EH (cell line): ENCODE measurements at regions not wholly inside any gene's neighbourhood (a gene's known extent, or its start where the extent isn't known, plus 50 kb on each side); places are given as distances from the start of the nearest gene placed in this dataset.

Source experiments
- DNase-seq: peaks from one replicate; pipeline ENCODE4 v3.0.0-alpha.2; 2015; ENCODE audit warnings: low read depth

- peak; percentile 77 for DNase-seq
Measured at GRCh38 chr2:150211164-150211631, 276.3 kb downstream of the RND3 start.

GRCh38 chr2:150209746-150210145 lies 277.7 kb downstream of the RND3 start:
- DNase-seq = no peak

GRCh38 chr2:150208689-150209088 lies 278.8 kb downstream of the RND3 start:
- DNase-seq = peak; percentile 7

- DNase-seq = no peak
Measured at GRCh38 chr2:150207979-150208378, 279.5 kb downstream of the RND3 start.

- peak; percentile 67 for DNase-seq
Measured at GRCh38 chr2:150204451-150204850, 283.0 kb downstream of the RND3 start.

- DNase-seq = peak; percentile 67
Measured at GRCh38 chr2:150194816-150195215, 292.7 kb downstream of the RND3 start.

GRCh38 chr2:150192701-150193100 lies 294.8 kb downstream of the RND3 start:
- DNase-seq = no peak

GRCh38 chr2:150191349-150191748 lies 296.1 kb downstream of the RND3 start:
- DNase-seq = peak; percentile 90

- no peak for DNase-seq
Measured at GRCh38 chr2:150190546-150190945, 296.9 kb downstream of the RND3 start.

GRCh38 chr2:150188800-150189199 lies 298.7 kb downstream of the RND3 start:
- no peak for DNase-seq

GRCh38 chr2:150188177-150188576 lies 299.3 kb downstream of the RND3 start:
- no peak for DNase-seq

GRCh38 chr2:150182566-150183235 lies 304.8 kb downstream of the RND3 start:
- no peak for DNase-seq

- DNase-seq = no peak
Measured at GRCh38 chr2:150178591-150178990, 308.9 kb downstream of the RND3 start.

GRCh38 chr2:150174971-150175421 lies 312.5 kb downstream of the RND3 start:
- no peak for DNase-seq

- no peak for DNase-seq
Measured at GRCh38 chr2:150174056-150174805, 313.2 kb downstream of the RND3 start.

- no peak for DNase-seq
Measured at GRCh38 chr2:150171065-150171548, 316.4 kb downstream of the RND3 start.

GRCh38 chr2:150169237-150169629 lies 318.2 kb downstream of the RND3 start:
- peak; percentile 55 for DNase-seq

GRCh38 chr2:150168595-150169236 lies 318.8 kb downstream of the RND3 start:
- DNase-seq = peak; percentile 53

GRCh38 chr2:150167711-150168110 lies 319.8 kb downstream of the RND3 start:
- DNase-seq = peak; percentile 71

GRCh38 chr2:150166313-150167051 lies 321.0 kb downstream of the RND3 start:
- peak; percentile 41 for DNase-seq

GRCh38 chr2:150165988-150166312 lies 321.5 kb downstream of the RND3 start:
- no peak for DNase-seq

- no peak for DNase-seq
Measured at GRCh38 chr2:150165442-150165841, 322.0 kb downstream of the RND3 start.
